ENCODE measurements at regions not wholly inside any gene's neighbourhood (a gene's known extent, or its start where the extent isn't known, plus 50 kb on each side); places are given as distances from the start of the nearest gene placed in this dataset.

DNA sequence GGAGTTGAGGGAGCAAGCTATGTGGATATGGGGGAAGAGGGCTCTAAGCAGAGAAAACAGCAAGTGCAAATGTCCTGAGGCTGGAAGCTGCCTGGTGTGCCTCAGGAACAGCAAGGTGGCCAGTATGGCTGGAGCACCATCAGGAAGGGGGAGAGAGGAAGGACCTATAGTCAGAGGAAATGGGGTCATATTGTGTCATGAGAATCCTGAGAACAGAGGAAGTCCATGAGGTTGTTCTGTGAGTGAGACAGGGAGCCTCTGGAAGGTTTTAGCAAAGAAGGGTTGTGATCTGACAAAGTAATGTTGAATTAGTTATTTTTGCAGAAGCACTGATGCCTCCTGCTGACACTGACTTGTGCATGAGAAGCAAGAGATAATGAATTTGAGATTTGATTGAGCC is 204.3 kb downstream of the PTEN start:
- no peak overlapping the region for H3K4me3 Mint-ChIP-seq
- H3K9me3 Mint-ChIP-seq = peaks cover 5% of the 10 kb centered on the region
- H3K27ac Mint-ChIP-seq = no peak overlapping the region
- H3K36me3 Mint-ChIP-seq = no peaks in the 10 kb centered on the region
- H3K4me1 Mint-ChIP-seq (ENCODE audit: unreplicated experiment) = peaks cover 34% of the 10 kb centered on the region
- no peak for DNase-seq (ENCODE audit: extremely low spot score, unreplicated experiment)
- no peaks in the 10 kb centered on the region for H3K27me3 Mint-ChIP-seq
- TF ChIP-seq, protein P1, sequence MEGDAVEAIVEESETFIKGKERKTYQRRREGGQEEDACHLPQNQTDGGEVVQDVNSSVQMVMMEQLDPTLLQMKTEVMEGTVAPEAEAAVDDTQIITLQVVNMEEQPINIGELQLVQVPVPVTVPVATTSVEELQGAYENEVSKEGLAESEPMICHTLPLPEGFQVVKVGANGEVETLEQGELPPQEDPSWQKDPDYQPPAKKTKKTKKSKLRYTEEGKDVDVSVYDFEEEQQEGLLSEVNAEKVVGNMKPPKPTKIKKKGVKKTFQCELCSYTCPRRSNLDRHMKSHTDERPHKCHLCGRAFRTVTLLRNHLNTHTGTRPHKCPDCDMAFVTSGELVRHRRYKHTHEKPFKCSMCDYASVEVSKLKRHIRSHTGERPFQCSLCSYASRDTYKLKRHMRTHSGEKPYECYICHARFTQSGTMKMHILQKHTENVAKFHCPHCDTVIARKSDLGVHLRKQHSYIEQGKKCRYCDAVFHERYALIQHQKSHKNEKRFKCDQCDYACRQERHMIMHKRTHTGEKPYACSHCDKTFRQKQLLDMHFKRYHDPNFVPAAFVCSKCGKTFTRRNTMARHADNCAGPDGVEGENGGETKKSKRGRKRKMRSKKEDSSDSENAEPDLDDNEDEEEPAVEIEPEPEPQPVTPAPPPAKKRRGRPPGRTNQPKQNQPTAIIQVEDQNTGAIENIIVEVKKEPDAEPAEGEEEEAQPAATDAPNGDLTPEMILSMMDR (conservative IDR thresholded peaks at IDR 0.05) = no peak

DNA sequence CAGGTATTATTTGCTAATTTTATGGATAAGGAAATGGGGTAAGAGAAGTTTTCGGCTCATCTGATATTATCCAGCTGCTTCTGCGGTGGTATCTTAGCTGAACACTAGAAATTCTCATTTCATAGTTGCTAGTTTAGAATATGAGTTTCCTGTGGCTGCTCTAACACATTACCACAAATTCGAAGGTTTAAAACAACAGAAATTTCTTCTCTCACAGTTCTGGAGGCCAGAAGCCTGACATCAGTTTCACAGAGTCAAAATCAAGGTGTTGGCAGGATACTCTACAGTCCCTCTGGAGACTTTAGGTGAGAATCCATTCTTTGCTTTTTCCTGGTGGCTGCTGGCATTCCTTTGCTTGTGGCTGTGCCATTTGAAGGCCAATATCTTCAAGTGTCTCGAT is 205.9 kb downstream of the PTEN start:
- no peaks in the 10 kb centered on the region for H3K27me3 Mint-ChIP-seq
- DNase-seq (ENCODE audit: extremely low spot score, unreplicated experiment) = no peak
- no peak overlapping the region for H3K27ac Mint-ChIP-seq
- H3K4me1 Mint-ChIP-seq (ENCODE audit: unreplicated experiment) = peaks cover 21% of the 10 kb centered on the region
- no peaks in the 10 kb centered on the region for H3K36me3 Mint-ChIP-seq
- TF ChIP-seq, protein P1 (conservative IDR thresholded peaks at IDR 0.05) = no peak
- peaks cover 5% of the 10 kb centered on the region for H3K9me3 Mint-ChIP-seq
- H3K4me3 Mint-ChIP-seq = no peak overlapping the region

DNA sequence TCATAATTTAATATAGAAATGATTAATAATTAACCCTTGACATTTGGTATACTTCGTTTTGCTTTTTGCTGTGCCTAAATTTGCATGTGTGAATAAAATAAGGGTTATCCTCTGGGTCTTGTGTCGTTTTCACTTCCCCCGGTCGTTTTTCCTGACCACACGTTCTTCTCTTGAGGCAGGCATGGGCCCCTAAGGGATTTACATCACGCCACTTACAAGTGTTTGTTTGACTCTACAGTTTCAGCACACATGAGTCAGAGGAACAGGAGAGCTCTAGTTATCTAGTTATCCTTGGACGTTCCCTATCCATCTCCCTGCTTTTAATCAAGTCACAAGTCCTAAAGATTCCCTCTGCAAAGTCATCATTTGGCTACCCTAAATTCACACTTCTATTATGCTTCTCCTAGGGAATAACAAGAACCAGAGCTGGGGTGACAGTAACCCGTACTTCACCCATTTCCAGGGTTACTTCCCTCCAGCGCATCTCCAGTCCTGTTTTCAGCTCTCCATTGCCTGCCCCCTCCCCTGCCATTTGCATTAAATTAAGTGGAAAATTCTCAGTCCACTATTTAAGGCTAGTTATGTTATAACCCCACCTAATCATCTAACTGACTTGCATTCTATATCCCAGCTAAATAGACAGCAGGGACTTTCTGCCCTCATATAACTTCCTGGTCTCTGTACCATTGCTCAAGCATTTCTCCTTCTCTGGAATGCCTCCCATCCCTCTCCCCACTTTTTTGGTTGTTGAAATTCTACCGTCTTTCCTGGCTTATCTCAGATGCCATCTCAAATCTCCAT is 206.9 kb downstream of the PTEN start:
- no peak for DNase-seq (ENCODE audit: extremely low spot score, unreplicated experiment)
- Mint-ChIP-seq H3K9me3 (peaks cover 5% of the 10 kb centered on the region), H3K27ac (no peak overlapping the region), H3K36me3 (no peaks in the 10 kb centered on the region), H3K27me3 (no peaks in the 10 kb centered on the region), H3K4me1 (ENCODE audit: unreplicated experiment) (peaks cover 15% of the 10 kb centered on the region), H3K4me3 (no peak overlapping the region)
- TF ChIP-seq, protein P1 (conservative IDR thresholded peaks at IDR 0.05) = no peak

DNA sequence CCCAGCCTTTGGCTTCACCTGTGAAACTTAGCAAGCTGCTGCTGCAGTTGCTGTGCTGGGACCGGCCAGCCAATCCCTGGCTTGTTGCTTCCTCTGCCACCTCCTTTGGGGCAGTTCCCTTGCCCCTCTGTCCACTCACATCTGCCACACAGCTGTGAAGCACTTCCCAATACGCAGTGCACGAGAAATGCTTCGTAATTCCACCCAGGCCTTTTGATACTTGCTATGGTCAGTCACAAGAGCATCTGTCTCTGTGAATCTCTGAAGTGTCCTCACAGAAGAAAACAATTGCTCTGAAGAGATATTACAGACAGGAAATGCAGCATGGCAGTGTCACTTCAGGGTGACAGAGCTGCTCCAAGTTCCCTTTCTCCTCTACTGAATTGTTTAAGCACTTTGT is 208.5 kb downstream of the PTEN start:
- H3K4me3 Mint-ChIP-seq = no peak overlapping the region
- no peaks in the 10 kb centered on the region for H3K36me3 Mint-ChIP-seq
- no peak overlapping the region for H3K27ac Mint-ChIP-seq
- no peak for DNase-seq (ENCODE audit: extremely low spot score, unreplicated experiment)
- H3K4me1 Mint-ChIP-seq (ENCODE audit: unreplicated experiment) = peaks cover 15% of the 10 kb centered on the region
- TF ChIP-seq, protein P1 (conservative IDR thresholded peaks at IDR 0.05) = no peak
- H3K27me3 Mint-ChIP-seq = no peaks in the 10 kb centered on the region
- H3K9me3 Mint-ChIP-seq = peaks cover 10% of the 10 kb centered on the region

DNA sequence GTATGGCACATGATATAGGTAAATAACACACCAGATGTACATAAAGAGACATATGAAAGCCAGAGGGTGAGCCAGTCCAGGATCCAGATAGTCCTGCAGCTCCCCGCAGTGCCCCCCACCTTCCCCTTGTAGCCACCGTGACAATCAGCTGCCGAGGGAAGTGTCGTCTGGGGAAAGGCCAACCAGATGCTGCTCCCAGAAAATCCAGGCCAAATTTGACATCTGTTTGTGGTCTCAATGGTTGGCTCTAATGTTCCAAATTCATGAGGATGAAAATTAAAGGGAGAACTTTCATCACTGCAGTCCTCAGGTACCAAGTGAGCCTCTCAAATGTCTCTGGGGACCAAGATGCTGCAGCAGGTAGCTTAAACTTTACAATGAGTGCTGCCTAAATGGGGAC is 210.3 kb downstream of the PTEN start:
- Mint-ChIP-seq H3K9me3 (peaks cover 10% of the 10 kb centered on the region), H3K27me3 (no peaks in the 10 kb centered on the region), H3K36me3 (no peaks in the 10 kb centered on the region), H3K27ac (no peak overlapping the region), H3K4me3 (no peak overlapping the region), H3K4me1 (ENCODE audit: unreplicated experiment) (peaks cover 25% of the 10 kb centered on the region)
- TF ChIP-seq, protein P1 (conservative IDR thresholded peaks at IDR 0.05) = no peak
- DNase-seq (ENCODE audit: extremely low spot score, unreplicated experiment) = no peak

Measured in type B pancreatic cell (in vitro differentiated cells).